ENCODE measurements at regions not wholly inside any gene's neighbourhood (a gene's known extent, or its start where the extent isn't known, plus 50 kb on each side); places are given as distances from the start of the nearest gene placed in this dataset.

DNA sequence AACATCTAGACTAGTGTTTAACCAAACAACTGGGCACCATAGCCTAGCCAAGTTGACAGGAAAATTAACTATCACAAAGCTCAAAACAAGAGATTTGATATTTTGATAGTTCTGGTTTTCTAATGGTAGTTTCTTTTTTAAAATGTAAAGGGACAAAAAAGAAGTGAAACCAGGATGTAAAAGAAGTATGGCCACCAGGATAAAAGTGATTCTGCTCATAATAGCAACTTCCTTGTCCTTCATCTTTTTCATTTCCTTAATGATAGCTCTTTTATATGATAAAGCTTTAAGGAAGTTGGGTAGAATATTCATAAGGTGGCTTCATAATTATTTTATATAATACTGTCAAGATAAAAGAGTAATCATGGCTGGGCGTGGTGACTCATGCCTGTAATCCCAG is 139.1 kb downstream of the BASP1 start:
- Histone ChIP-seq H3K4me3 (ENCODE audit: insufficient read depth, low read length, poor library complexity, severe bottlenecking) (no peak overlapping the region), H4K20me1 (ENCODE audit: low read depth, low read length) (no peaks in the 10 kb centered on the region), H3K4me2 (ENCODE audit: low read depth, low read length, poor library complexity, severe bottlenecking) (no peak overlapping the region), H3K9me2 (replicated peaks; ENCODE audit: insufficient read depth, low read length) (no peaks in the 10 kb centered on the region), H3K36me3 (ENCODE audit: low read length) (no peaks in the 10 kb centered on the region), H3K27ac (ENCODE audit: low read depth, low read length) (no peak overlapping the region), H2AFZ (ENCODE audit: low read depth, low read length, severe bottlenecking) (no peak overlapping the region), H3K9me3 (ENCODE audit: insufficient read depth, low read length) (peaks cover 4% of the 10 kb centered on the region; the same call in 1 of the 2 replicates), H3F3A (ENCODE audit: insufficient read depth) (no peaks in the 10 kb centered on the region), H3K27me3 (ENCODE audit: low read length) (no peaks in the 10 kb centered on the region), H3K79me2 (ENCODE audit: insufficient read depth, low read length) (no peaks in the 10 kb centered on the region), H3K9ac (ENCODE audit: low read length) (no peak overlapping the region)
- TF ChIP-seq EZH2phosphoT487 (conservative IDR thresholded peaks at IDR 0.05; ENCODE audit: low read length), result no peak
- TF ChIP-seq, protein P1, sequence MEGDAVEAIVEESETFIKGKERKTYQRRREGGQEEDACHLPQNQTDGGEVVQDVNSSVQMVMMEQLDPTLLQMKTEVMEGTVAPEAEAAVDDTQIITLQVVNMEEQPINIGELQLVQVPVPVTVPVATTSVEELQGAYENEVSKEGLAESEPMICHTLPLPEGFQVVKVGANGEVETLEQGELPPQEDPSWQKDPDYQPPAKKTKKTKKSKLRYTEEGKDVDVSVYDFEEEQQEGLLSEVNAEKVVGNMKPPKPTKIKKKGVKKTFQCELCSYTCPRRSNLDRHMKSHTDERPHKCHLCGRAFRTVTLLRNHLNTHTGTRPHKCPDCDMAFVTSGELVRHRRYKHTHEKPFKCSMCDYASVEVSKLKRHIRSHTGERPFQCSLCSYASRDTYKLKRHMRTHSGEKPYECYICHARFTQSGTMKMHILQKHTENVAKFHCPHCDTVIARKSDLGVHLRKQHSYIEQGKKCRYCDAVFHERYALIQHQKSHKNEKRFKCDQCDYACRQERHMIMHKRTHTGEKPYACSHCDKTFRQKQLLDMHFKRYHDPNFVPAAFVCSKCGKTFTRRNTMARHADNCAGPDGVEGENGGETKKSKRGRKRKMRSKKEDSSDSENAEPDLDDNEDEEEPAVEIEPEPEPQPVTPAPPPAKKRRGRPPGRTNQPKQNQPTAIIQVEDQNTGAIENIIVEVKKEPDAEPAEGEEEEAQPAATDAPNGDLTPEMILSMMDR (IDR thresholded peaks at IDR 0.05; ENCODE audit: insufficient read depth, low read length, poor library complexity, severe bottlenecking), result no peak

DNA sequence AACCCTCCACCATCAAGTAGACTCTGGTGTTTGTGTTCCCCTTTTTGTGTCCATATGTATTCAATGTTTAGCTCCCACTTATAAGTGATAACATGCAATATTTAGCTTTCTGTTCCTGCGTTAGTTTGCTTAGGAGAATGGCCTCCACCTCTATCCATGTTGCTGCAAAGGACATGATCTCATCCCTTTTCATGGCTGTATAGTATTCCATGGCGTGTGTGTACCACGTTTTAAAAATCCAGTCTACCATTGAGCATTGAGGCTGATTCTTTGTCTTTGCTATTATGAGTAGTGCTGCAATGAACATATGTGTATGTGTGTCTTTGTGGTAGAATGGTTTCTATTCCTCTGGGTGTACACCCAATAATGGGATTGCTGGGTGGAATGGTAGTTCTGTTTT is 140.1 kb downstream of the BASP1 start:
- Histone ChIP-seq H3K4me2 (ENCODE audit: low read depth, low read length, poor library complexity, severe bottlenecking) (no peak overlapping the region), H3K9me3 (ENCODE audit: insufficient read depth, low read length) (peaks cover 4% of the 10 kb centered on the region; the same call in 1 of the 2 replicates), H3K4me3 (ENCODE audit: insufficient read depth, low read length, poor library complexity, severe bottlenecking) (no peak overlapping the region), H3K79me2 (ENCODE audit: insufficient read depth, low read length) (no peaks in the 10 kb centered on the region), H3K36me3 (ENCODE audit: low read length) (no peaks in the 10 kb centered on the region), H4K20me1 (ENCODE audit: low read depth, low read length) (no peaks in the 10 kb centered on the region), H3F3A (ENCODE audit: insufficient read depth) (no peaks in the 10 kb centered on the region), H2AFZ (ENCODE audit: low read depth, low read length, severe bottlenecking) (no peak overlapping the region), H3K9me2 (replicated peaks; ENCODE audit: insufficient read depth, low read length) (no peaks in the 10 kb centered on the region), H3K27me3 (ENCODE audit: low read length) (no peaks in the 10 kb centered on the region), H3K9ac (ENCODE audit: low read length) (no peak overlapping the region), H3K27ac (ENCODE audit: low read depth, low read length) (no peak overlapping the region)
- TF ChIP-seq, protein P1 (IDR thresholded peaks at IDR 0.05; ENCODE audit: insufficient read depth, low read length, poor library complexity, severe bottlenecking), result no peak
- TF ChIP-seq EZH2phosphoT487 (conservative IDR thresholded peaks at IDR 0.05; ENCODE audit: low read length), result no peak

DNA sequence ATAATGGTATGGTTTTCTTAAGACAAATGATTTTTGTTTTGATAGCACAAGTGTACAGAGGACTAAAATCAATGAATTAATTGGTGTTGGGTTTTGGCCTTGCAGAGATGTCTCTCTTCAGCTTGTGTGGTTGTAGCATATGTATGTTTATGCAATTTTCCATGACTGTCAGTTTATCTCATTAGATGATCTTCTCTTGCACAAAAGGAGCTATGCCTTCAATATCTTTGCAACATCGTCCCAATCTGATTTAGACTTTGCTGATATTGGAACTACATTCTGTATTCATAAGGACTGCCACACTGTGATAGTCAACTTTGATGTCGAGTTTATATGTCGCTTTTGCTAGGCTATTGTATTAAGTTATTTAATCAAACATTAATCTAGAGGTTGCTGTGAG is 140.0 kb upstream of the TAF11L2 start:
- TF ChIP-seq EZH2phosphoT487 (conservative IDR thresholded peaks at IDR 0.05; ENCODE audit: low read length), result no peak
- TF ChIP-seq, protein P1 (IDR thresholded peaks at IDR 0.05; ENCODE audit: insufficient read depth, low read length, poor library complexity, severe bottlenecking), result no peak
- H3K36me3 ChIP-seq (ENCODE audit: low read length), result no peaks in the 10 kb centered on the region
- H3K27ac ChIP-seq (ENCODE audit: low read depth, low read length), result no peak overlapping the region

More for the DNA sequence above, 140.0 kb upstream of the TAF11L2 start:
- Histone ChIP-seq H3F3A (ENCODE audit: insufficient read depth) (no peaks in the 10 kb centered on the region), H3K9ac (ENCODE audit: low read length) (no peak overlapping the region), H4K20me1 (ENCODE audit: low read depth, low read length) (no peaks in the 10 kb centered on the region), H3K27me3 (ENCODE audit: low read length) (no peaks in the 10 kb centered on the region), H3K4me2 (ENCODE audit: low read depth, low read length, poor library complexity, severe bottlenecking) (no peak overlapping the region), H2AFZ (ENCODE audit: low read depth, low read length, severe bottlenecking) (no peak overlapping the region), H3K4me3 (ENCODE audit: insufficient read depth, low read length, poor library complexity, severe bottlenecking) (no peak overlapping the region), H3K79me2 (ENCODE audit: insufficient read depth, low read length) (no peaks in the 10 kb centered on the region), H3K9me3 (ENCODE audit: insufficient read depth, low read length) (peaks cover 4% of the 10 kb centered on the region; the same call in 1 of the 2 replicates), H3K9me2 (replicated peaks; ENCODE audit: insufficient read depth, low read length) (no peaks in the 10 kb centered on the region)

Measured in SU-DHL-6 (cell line).